GM12892 (cell line): ENCODE measurements at regions not wholly inside any gene's neighbourhood (a gene's known extent, or its start where the extent isn't known, plus 50 kb on each side); places are given as distances from the start of the nearest gene placed in this dataset.

Experiments
- POLR2A ChIP-seq: IDR thresholded peaks from 2 replicates; pipeline ENCODE4 v1.6.1; 2011; ENCODE audit warnings: low read depth, low read length, control low read depth
- POLR2AphosphoS5 ChIP-seq: IDR thresholded peaks from 2 replicates; pipeline ENCODE4 v1.6.1; 2011; ENCODE audit warnings: low read depth, low read length, control low read depth
- TAF1 ChIP-seq: IDR thresholded peaks from 2 replicates; pipeline ENCODE4 v1.6.1; 2011; ENCODE audit warnings: low read depth, mild to moderate bottlenecking, control low read depth, low read length, borderline replicate concordance

DNA sequence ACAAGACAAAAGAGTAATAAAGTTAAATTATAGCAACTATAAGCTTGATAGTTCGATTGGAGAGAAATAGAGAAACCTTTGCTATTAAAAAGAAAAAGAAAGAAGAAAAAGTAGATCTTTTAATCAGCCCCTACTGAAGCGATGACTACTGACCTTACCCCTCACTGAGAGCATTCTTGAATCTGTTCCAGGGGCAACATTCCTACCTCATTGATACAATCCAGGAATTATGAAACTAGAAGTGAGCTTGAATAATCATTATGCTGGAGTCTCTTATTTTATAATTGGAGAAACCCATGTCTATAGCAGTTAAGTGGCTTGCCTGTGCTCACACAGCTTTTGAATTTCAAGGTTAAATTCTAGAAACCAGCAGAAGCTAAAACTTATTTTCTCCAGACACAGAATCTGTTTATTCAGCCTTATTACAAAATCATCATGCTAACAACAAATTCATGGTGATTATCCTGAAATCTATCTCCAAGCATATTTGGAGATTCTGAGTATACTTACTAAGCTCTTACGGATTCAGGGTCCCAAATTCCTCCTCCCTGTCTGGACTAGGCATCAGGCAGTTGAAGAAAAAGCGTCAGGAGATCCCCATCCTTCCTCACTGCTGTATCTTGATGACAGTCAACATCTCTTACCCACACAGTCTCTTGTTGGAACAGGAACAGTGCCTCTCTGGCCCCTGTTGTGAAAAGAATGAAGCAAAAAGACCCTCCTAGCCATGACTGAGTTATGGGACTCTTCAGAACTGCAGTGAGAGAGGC lies 547.6 kb upstream of the WWC1 start:
- TF ChIP-seq TAF1 (no peak), POLR2A (no peak), POLR2AphosphoS5 (no peak)
